HG03521 (cell line): ENCODE measurements at regions not wholly inside any gene's neighbourhood (a gene's known extent, or its start where the extent isn't known, plus 50 kb on each side); places are given as distances from the start of the nearest gene placed in this dataset.

ENCODE experiments used
- ATAC-seq: cut with Tn5 transposase; IDR thresholded peaks from one replicate; pipeline ENCODE4 v1.9.1; 2021; ENCODE audit warnings: mild to moderate bottlenecking, moderate library complexity; ENCODE audit not compliant: unreplicated experiment

DNA sequence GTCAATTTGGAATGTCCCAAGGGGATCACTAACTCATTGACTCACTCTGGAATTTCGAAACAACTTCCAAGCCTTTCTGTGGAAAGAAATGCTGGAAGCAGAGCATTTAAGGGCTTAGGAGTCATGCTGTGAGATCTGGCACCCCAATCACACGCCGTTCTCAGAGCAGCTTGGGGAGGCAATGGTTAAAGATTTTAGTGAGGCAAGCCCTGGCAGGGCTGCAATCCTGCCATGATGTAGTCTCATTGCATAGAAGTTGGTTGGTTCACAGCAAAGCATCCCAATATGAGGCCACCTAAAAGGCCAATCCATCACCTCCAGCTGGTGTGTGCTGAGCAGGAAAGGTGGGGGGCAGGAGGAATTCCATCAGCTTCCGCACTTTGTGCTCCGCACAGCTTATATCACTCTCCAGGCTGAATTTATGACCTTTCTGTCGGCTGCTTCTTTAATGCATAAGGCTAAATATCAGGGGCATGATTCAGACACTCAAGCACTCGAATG is 1043.9 kb upstream of the POU3F3 start:
- no peak for ATAC-seq

DNA sequence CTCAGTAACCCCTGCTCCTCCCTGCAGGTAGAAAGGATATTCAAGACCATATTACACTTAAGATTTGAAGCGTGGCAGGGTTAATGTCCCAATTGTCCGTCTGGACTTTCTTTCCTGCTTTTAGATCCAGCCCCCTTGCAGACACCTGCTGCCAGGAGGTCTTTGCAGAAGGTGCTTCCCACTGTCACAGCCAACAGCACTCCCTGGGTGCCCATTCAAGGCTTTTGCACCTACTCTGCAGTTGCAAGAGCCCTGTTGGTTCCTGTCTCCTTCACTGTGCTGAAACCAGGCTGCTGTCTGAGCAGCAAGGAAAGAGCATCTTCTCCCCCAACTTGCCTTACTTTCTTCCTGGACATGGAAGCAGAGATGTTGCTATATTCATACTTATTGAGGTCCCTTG is 1043.0 kb upstream of the POU3F3 start:
- ATAC-seq, result no peak

DNA sequence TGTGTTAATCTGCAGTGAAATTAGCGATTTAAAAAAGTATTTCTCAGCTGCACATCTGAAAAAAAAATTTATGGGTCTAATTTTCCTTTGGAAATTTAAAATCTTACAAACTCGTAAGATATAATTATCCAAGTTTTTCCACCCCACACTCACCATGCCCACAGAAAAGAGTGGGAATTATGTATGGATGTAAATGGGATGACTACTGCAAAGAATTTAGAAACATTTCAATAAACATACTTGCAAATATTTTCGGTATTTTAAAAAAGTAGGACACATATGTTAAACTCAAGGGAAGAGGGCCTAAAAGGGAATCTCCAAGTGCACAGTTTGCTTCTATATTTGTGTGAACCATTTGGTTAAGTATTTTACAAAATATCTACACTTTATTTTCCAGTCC is 1039.9 kb upstream of the POU3F3 start:
- ATAC-seq, result no peak

DNA sequence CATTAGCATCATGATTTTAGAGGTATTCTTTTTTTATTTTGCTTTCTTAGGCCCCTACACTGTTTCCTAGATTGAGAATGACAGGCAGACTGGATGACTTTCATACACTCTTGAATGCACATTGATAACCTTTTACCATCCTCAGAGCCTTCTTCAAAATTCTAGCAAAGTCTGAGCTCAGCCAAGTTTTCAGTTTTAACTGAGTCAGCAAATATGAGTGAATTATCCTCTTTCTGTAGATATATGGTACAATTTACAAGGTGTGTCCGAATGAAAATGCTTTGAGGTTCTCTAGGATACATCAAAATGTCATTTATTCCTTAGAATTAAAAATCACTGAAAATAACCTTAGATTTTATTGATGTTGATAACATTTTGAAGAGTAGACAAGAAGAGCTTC is 1038.2 kb upstream of the POU3F3 start:
- no peak for ATAC-seq

DNA sequence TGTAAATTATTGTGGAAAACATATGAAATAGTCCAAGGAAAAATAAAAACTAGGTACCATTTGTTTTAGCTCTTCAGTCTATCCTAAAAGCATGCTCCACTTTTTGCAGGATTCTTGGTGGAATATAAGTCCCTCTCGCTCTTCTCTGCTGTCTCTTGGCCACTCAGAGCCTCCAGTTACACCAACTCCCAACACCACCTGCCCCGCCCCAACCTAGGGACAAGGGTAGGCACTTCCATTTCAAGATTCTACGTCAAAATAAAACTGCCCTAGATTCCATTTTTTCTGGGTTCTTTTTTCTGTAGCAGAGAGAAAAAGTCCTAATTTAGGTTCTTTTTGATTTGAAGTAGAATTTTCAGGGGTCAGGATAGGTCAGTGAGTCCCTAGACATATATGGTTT is 1036.2 kb upstream of the POU3F3 start:
- ATAC-seq, result no peak

DNA sequence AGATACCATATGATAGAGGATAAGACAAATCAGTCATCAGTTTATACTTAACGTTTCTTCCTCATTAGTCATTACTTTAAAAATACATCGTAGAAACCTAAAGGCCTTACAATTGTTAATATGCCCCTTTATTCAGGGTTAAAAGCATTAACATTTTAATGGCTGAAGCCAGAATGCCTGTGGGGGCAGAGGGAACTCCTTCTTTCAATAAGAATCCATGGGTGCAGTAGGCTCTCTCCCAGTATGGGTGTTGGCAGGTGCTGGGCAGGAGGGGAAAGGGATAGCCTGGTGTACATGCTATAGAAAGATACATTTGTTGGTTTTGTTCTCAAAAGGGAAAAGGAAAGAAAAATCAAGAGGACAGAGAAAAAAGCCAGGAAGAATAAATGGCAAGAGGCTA is 1035.7 kb upstream of the POU3F3 start:
- ATAC-seq, result no peak

DNA sequence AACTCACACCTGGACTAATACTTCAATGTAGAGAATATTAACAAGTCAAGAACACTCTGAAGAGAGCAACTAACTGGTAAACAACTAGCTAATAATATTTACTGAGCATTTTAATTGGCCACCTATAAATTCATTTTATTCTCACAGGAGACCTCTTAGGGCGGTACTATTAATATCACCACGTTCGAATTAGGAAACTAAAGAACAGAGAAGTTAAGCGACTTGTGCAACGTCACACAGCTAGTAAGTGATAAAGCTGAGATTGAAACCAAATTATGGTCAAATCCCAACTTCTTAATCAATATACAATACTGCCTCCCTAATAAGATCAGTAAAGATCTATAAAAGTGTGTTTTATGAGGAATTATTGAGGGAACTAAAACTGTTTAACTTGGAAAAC is 1034.3 kb upstream of the POU3F3 start:
- ATAC-seq, result no peak

DNA sequence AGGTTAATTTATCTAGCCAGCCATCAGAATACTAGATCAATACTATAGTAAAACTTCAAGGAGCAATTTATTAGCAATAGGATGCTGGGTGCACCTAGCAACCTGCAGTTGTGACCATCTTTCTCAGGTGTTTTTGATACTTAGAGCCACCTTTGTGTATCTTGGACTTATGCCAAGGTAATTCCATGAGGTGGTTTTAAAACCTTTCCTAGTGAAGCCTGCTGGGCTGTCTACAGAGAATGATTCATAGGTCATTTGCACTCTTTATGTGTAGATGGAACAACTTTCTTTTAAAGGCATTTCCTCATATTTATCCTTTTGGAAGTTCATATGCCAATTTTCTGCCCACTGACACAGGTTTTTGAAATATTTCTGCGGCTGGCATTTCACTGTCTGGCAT is 1030.1 kb upstream of the POU3F3 start:
- no peak for ATAC-seq

DNA sequence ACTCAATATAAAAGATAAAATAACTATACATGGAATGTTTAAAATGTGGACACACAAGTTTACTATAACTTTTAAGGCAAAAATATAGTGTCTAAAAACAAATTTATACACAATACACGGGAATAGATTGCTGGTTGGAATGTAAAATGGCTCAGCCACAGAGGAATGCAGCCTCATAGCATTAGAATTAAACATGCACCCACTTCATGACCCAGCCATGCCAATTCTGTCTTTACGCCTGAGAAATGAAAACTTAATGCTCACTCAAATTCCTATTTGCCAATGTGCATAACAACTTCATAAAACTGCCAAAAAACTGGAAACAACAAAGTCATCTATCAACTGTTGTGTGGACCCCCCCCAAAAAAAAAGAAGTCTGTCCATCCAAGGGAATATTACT is 1006.6 kb upstream of the POU3F3 start:
- no peak for ATAC-seq

DNA sequence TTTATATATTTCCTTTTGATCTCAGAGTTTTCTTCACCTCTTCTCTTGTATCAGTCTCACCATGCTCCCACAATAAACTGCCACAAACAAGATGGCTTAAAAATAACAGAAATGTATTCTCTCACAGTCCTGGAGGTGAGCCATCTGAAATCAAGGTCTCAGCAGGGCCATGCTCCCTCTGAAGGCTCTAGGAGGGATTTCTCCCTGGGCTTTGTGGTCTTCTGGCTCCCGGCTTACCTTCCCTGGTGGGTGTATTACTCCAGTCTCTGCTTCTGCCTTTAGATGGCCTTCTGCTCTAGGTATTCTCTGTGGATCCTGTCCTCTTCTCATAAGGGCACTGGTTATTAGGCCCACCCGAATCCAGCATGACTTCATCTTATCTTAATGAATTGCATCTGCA is 994.7 kb upstream of the POU3F3 start:
- ATAC-seq, result no peak

DNA sequence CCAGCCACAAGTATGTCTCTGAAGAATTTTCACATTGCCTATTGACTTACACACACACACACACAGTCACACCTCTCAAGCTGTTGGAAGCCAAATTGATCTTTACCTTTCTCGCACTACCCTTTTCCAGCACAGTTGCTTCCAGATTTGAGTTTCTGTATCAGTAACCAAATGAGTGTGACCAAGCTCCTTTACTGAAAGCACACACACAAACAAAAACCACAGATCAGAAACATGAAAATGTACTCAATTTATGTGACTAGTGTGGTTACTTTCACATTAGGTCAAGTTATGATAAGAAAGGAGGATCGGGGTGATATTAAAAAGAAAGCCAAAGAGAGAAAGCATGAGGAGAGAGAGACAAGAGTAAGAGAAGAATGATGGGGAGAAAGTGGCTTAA is 993.9 kb upstream of the POU3F3 start:
- ATAC-seq, result no peak

DNA sequence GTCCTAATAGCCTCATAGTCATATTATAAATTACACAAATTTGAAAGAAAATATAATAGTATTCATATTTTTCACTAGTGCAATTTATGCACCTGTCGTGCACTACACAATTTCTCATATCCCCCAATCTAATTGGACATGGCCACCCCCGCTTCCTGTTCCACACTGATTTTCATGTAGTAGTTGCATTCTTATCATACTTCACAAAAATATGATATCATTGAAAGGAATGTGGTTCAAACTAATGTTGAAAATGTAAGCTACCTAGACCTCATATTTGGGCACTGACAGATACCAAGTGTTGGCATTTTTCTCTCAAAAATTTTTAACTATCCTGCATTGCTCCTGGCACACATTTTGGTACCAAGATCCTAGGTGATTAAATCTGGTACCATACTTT is 985.5 kb upstream of the POU3F3 start:
- no peak for ATAC-seq

DNA sequence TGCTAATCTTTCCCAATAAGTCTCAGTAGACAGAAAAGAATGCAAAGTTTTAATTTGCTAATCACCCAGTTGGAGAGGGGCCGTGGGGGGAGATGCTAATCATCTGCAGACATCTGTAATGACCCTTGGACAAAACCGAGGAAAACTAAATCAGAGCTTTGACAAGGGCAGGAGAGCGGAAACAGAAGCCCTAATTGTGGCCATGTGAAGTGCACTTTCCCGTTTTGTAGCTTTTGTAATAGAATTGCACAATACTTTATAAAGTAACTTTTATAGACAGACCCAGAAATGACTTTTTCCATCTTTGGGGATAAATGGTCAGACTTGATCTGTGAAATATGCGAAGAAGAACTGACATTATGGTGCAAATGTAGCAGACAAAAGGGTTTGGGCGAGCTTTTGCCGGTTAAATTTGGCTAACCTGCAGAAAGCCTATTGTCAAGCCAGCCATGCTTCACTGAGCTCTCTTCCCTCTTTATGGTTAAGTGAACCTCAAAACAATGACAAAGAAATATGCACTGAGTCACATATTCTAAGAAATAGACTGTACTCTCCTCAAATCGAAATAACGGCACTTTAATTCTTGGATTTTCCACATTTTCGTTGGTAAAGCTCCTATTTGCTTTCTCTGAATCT is 980.1 kb upstream of the POU3F3 start:
- ATAC-seq, result no peak

DNA sequence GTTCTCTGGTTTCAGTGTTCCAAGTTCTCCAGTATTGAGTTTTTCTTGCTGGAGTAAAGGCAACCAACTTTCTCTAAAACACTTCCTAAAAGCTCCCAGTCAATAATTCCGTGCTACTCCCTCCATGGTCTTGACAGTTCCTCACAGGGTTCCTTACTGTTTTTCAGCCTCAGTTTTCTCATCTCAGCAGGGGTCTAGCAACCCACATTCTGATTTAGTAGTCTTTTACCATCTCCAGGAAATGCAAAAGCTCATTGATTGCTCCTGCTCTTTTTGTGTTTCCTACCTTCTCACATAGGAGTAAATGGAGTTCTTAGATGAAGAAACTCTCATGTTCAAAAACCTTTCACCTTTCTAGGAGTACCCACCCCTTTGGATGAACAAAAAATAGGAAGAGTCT is 978.8 kb upstream of the POU3F3 start:
- no peak for ATAC-seq

DNA sequence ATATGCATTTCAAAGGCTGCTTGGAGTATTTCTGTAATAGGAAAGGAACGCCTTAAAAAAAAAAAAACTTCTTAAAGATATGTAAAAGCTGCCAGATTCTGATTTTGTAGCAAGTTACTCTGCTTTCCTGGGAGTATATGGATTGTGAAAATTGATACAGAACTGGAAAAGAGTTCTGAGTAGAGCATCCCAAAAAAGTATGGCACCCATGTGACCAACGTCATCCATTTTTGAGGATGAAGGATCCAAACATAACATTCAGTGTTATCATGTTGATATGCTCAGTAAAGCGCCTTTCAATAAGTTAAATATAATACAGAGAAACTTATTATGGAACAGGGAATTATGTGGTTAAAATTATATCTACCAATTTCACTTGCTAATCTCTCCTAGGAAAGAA is 978.4 kb upstream of the POU3F3 start:
- no peak for ATAC-seq

DNA sequence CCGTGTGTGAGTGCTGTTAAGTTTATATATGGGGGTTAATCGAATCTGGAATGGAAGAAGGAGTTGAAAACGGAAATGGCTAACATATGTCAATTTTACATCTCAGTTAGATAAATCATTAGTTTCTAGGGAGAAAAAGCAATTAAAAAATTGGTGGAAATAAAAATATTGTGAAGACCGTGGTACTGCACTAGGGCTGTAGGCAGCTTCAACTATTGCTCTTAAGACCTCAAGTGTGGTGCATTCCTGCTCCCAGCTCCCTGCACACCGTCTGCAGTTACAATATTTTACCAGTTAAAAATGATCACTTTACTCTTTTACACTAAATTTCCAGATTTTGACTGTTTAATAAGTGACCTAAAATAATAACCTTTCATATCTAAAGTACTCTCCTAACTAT is 977.3 kb upstream of the POU3F3 start:
- no peak for ATAC-seq

DNA sequence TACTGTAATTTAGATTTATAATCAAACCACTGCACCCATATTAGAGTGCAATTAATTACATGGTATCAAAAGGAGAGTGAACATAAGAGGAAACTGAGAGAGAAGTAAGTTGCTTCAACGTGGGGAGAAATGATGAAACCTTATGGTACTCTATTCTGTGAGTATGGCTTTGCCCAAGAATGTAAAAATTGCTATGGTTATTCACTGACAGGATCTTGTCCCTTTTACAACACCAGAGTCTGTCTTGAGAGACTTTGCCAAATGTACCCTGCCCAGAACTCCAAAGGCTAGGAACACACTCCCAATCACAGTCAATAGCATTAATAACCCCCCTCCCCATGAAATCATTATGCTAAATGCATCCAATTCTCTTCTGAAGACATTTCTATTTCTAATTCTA is 974.8 kb upstream of the POU3F3 start:
- ATAC-seq, result no peak

DNA sequence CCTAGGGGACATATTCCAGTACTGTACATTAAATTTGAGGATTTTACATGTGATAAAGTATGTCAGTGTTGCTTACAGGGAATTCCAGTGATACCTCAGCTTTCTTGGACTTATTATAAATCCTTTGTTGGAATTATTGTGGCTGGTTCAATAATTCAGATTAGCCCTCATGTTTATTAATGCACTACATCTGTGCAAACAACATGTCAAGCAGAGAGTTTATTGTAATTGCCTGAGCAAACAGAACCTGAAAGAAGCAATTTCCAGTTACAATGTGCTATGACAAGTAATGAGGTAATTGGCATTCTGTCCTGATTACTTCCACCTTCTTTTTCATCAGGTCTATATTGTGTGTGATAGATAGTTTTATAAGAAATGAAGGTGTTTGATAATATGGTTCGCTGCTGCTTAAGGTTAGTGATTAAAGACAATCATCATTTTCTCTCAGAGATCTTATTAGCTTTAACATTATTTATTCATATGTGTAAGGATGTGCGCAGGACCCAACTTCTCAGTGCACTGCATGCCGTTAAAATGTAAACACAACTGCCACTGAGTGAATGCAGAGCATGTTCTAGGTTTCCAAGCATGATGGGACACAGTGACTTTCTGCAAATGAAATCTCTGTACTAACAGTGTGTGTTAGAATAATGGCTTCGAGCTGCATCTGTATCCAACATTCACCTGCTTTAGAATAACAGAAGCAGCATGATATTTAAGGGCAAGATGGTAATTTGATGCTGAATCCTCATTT is 973.7 kb upstream of the POU3F3 start:
- no peak for ATAC-seq

DNA sequence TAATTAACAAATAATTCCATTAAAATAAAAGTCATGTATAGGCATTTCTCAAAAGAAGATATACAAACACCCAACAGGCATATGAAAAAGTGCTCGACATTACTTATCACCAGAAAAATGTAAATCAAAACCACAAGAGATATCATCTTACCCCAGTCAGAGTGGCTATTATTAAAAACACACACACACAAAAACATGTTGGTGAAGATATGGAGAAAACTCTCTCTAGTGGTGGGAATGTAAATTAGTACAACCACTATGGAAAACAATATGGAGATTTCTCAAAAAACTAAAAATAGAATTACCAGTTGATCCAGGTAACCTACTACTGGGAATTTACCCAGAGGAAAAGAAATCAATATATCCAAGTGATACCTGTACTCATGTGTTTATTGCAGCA is 966.3 kb upstream of the POU3F3 start:
- ATAC-seq, result no peak

DNA sequence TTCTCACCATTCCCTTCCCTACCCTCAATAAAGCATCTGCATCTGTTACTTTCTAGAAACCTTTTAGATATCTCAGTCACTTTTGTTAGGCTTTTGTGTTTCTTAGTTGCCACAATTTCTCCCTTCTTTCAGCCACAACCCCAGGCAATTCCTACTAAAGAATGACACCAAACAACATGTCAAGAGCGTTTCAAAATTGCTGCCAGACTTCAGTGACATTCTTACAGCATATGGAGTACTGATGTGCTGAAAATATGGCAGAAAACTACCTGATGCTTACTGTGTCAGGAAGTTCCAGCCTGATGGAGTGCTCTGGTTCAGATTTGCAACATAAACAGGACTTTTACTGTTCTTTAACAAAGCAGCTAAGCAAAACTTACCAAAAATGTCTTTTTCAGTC is 957.7 kb upstream of the POU3F3 start:
- ATAC-seq, result no peak

DNA sequence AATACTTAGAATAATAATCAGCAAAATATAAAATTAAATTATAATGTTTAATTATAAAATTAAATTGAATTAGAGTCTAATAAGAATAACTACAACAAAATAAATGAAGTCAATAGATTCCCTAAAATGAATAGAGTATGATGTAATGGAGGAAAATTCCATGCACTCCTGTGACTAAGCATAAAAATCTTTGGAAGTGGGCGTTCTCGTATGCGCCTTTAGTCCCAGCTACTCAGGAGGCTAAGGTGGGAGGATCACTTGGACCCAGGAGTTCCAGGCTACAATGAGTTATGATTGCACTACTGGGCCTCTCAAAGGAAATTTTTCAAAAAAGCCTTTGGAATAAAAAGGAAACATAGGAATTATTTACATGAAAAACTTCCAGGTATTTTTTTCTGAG is 955.4 kb upstream of the POU3F3 start:
- ATAC-seq, result no peak

DNA sequence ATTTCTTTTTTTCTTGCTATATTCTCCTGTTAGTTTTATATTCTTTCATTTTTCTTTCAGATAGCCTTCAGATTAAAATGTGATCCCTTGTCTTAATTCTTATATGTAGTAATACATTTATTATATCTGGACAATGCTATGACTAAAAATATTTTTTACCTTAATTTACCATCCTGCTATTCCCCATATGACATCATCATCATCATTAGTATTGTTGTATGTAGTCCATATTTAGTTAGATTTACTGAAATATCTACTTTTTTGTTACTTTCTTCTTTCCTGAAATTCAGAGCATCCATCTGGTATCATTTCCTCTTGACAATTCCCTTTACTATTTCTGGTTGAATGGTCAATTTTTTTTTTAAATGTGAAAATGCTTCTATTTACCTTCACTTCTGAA is 951.6 kb upstream of the POU3F3 start:
- ATAC-seq, result no peak

DNA sequence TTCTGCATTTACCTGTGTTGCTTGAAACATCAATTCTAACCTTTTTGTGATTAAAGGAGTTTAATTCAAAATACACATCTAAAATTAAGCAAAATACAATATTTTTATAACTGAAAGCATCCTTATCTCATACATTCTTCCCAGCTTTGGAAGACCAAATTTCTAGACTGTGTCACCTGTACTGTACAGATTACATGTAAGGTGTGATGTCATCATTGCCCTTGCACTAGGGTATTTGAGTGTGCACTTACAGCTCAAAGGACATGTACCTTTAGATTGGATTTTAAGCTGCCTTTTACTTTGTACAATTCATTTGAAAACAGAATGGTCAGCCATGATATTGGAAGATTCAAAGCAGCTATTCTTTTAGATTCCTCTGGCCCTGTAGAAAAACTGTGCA is 932.8 kb upstream of the POU3F3 start:
- no peak for ATAC-seq
